Astrocyte of the spinal cord (primary cell): ENCODE measurements at regions not wholly inside any gene's neighbourhood (a gene's known extent, or its start where the extent isn't known, plus 50 kb on each side); places are given as distances from the start of the nearest gene placed in this dataset.

ENCODE experiments used
- DNase-seq: peaks from one replicate; pipeline ENCODE4 v3.0.0; 2011; ENCODE audit warnings: low read depth, low spot score
- H3K4me3 ChIP-seq: 2 replicates; pipeline ENCODE4 v1.5.1; 2011; ENCODE audit warnings: low read depth, mild to moderate bottlenecking, low read length, moderate library complexity
- CTCF ChIP-seq: IDR thresholded peaks from 2 replicates; pipeline ENCODE4 v1.5.1; 2012; ENCODE audit warnings: low read depth, mild to moderate bottlenecking, low read length, inconsistent platforms
- in situ Hi-C: cut with HindIII; loops from 2 replicates; pipeline ENCODE4 v1.10.0; 2017; ENCODE audit warnings: low sequenced_read_pairs

DNA sequence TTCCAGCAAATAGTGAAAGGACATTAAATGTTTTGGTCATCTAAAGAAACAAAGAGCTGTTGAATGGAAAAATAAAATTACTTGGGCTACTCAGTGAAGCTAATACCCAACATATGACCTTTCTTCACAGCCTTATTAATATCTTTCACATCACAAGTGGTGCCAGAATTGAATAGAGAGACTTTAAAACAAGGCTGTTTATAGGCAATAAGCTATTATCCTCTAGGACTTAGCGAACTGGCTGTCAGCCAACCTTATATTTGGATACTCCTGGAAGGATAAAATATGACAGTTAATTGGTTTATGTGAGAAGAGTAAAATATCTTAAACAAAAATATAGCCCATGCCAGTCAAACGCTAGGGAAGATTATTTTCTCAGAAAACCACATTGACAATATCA, 225.5 kb upstream of the BLID start:
- TF ChIP-seq CTCF: no peak
- H3K4me3 ChIP-seq: no peak overlapping the region
- in situ Hi-C loops: no loop called here
- no peak for DNase-seq

- DNase-seq: no peak
- H3K4me3 ChIP-seq: no peak overlapping the region
- no peak for TF ChIP-seq CTCF
- in situ Hi-C loops: no loop called here
These were observed 224.7 kb upstream of the BLID start for GRCh38 chr11:122340607-122341290.

DNA sequence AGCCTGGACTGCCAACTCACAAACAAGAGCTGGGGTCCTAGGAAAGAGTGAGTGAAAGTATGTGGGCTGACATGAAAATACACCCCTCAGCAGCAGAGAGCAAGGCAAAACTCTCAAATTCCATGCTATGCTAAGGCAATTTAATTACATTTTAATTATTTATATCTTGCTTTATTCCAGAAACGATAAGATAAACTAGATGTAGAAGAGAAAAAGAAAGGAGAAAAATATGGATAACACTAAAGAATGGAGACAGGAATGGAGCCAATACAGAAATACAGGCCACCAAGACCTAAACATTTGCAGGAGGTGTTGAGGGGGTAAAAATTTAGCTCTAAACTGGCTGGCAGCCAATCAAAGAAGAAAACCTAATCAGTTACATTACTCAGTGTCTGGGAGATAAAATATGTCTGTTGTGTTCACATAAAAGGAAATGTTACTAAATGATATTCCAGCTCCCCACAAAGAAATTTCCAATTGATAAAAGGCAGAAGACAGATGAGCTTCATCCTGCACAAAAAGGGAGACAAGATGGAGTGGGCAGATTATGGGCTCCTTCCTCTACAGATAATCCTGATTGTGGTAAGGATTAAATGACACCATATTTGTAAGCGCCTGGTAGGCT, 223.5 kb upstream of the BLID start:
- DNase-seq: no peak
- TF ChIP-seq CTCF: no peak
- in situ Hi-C loops: no loop called here
- no peak overlapping the region for H3K4me3 ChIP-seq

GRCh38 chr11:122337704-122338103, 221.7 kb upstream of the BLID start:
- in situ Hi-C loops: no loop called here
- no peak for TF ChIP-seq CTCF
- H3K4me3 ChIP-seq: no peak overlapping the region
- DNase-seq: no peak

- no peak for DNase-seq
- H3K4me3 ChIP-seq: no peak overlapping the region
- TF ChIP-seq CTCF: no peak
- in situ Hi-C loops: no loop called here
These were observed 221.2 kb upstream of the BLID start for GRCh38 chr11:122337241-122337640.

- in situ Hi-C loops: no loop called here
- H3K4me3 ChIP-seq: no peak overlapping the region
- no peak for TF ChIP-seq CTCF
- no peak for DNase-seq
These were observed 220.7 kb upstream of the BLID start for GRCh38 chr11:122336706-122337105.
